ENCODE measurements at regions not wholly inside any gene's neighbourhood (a gene's known extent, or its start where the extent isn't known, plus 50 kb on each side); places are given as distances from the start of the nearest gene placed in this dataset.

- TF ChIP-seq JUN (IDR thresholded peaks at IDR 0.05; ENCODE audit: borderline replicate concordance, insufficient read depth, insufficient read length, low read depth), result no peak
- ChIA-PET POLR2A (interaction anchor here (0.6 kb wide), 1 partner anchor 13 kb away, joined by 3 read pairs; no protein-coding TSS in a partner anchor), CTCF (no interaction called here)
- H3K9me1 ChIP-seq (replicated peaks; ENCODE audit: control insufficient read depth, extremely low read depth, insufficient read depth, low read length), result no peaks in the 10 kb centered on the region
- no peaks in the 10 kb centered on the region for H3K4me1 ChIP-seq (ENCODE audit: control insufficient read depth, extremely low read depth, insufficient read depth, low read length)
- no peak overlapping the region for H3K27ac ChIP-seq (ENCODE audit: insufficient read depth, low read depth, low read length)
- intact Hi-C loops (cut with micrococcal nuclease), result no loop called here
- H2AFZ ChIP-seq (ENCODE audit: low read depth, low read length), result no peak overlapping the region
- no peaks in the 10 kb centered on the region for H3K79me2 ChIP-seq (ENCODE audit: control insufficient read depth, insufficient read depth, low read length)
- no peaks in the 10 kb centered on the region for H3K36me3 ChIP-seq (ENCODE audit: control insufficient read depth in 2 of 2, extremely low read depth in 1 of 2, insufficient read depth in 2 of 2, low read length in 2 of 2)
- H3K4me3 ChIP-seq (replicated peaks in 1 of 3; ENCODE audit: insufficient read depth in 1 of 3, low read depth in 1 of 3, low read length in 3 of 3), result no peak overlapping the region
- no TSS peak for BruUV-seq (replicated peaks)
- dilution Hi-C loops (cut with MboI; ENCODE audit: extremely low pct_ligation_motif_present, low sequenced_read_pairs), result no loop called here
- no peaks in the 10 kb centered on the region for H3K9me3 ChIP-seq (replicated peaks; ENCODE audit: control insufficient read depth, insufficient read depth, low read length)
- H3K9ac ChIP-seq (replicated peaks; ENCODE audit: extremely low read depth, insufficient read depth, low read length), result no peak overlapping the region
- H3K27me3 ChIP-seq (ENCODE audit: control insufficient read depth in 2 of 2, insufficient read depth in 2 of 2, low read length in 2 of 2), result no peaks in the 10 kb centered on the region
- DNase-seq (ENCODE audit: low read depth, low spot score) (no peak), FAIRE-seq (no peak)
- H3K4me2 ChIP-seq (ENCODE audit: insufficient read depth, low read length), result no peak overlapping the region
- H4K20me1 ChIP-seq (replicated peaks; ENCODE audit: control insufficient read depth, extremely low read depth, insufficient read depth, low read length), result no peaks in the 10 kb centered on the region
These were observed 102.4 kb upstream of the SPTLC3 start for GRCh38 chr20:12906361-12906760.

- H3K27ac ChIP-seq (ENCODE audit: insufficient read depth, low read depth, low read length), result no peak overlapping the region
- DNase-seq (ENCODE audit: low read depth, low spot score) (no peak), FAIRE-seq (no peak)
- intact Hi-C loops (cut with micrococcal nuclease), result no loop called here
- no peak overlapping the region for H2AFZ ChIP-seq (ENCODE audit: low read depth, low read length)
- no peaks in the 10 kb centered on the region for H3K4me1 ChIP-seq (ENCODE audit: control insufficient read depth, extremely low read depth, insufficient read depth, low read length)
- H3K9me1 ChIP-seq (replicated peaks; ENCODE audit: control insufficient read depth, extremely low read depth, insufficient read depth, low read length), result no peaks in the 10 kb centered on the region
- POLR2A ChIA-PET, result no interaction called here
- H3K4me3 ChIP-seq (replicated peaks in 1 of 3; ENCODE audit: insufficient read depth in 1 of 3, low read depth in 1 of 3, low read length in 3 of 3), result no peak overlapping the region
- dilution Hi-C loops (cut with MboI; ENCODE audit: extremely low pct_ligation_motif_present, low sequenced_read_pairs), result no loop called here
- no peaks in the 10 kb centered on the region for H3K36me3 ChIP-seq (ENCODE audit: control insufficient read depth in 2 of 2, extremely low read depth in 1 of 2, insufficient read depth in 2 of 2, low read length in 2 of 2)
- H3K9me3 ChIP-seq (replicated peaks; ENCODE audit: control insufficient read depth, insufficient read depth, low read length), result no peaks in the 10 kb centered on the region
- H4K20me1 ChIP-seq (replicated peaks; ENCODE audit: control insufficient read depth, extremely low read depth, insufficient read depth, low read length), result no peaks in the 10 kb centered on the region
- CTCF ChIA-PET, result no interaction called here
- BruUV-seq (replicated peaks), result no TSS peak
- TF ChIP-seq MAX (IDR thresholded peaks at IDR 0.05; ENCODE audit: insufficient read depth, insufficient read length), result no peak
- no peak for TF ChIP-seq JUN (IDR thresholded peaks at IDR 0.05; ENCODE audit: borderline replicate concordance, insufficient read depth, insufficient read length, low read depth)
- no peak for TF ChIP-seq MYC (IDR thresholded peaks at IDR 0.05; ENCODE audit: low read depth, low read length)
- no peak for TF ChIP-seq GATA2 (IDR thresholded peaks at IDR 0.05; ENCODE audit: insufficient read depth, insufficient read length, low read depth, low read length)
- TF ChIP-seq POLR2A (IDR thresholded peaks at IDR 0.05; ENCODE audit: low read depth, low read length), result no peak
- no peak for TF ChIP-seq FOS (IDR thresholded peaks at IDR 0.05; ENCODE audit: borderline replicate concordance, insufficient read depth, low read length)
- no peak for TF ChIP-seq EZH2 (IDR thresholded peaks at IDR 0.05; ENCODE audit: borderline replicate concordance, low read depth, low read length, severe bottlenecking)
- peaks cover 0 to 2% of the 10 kb centered on the region in 2 experiments for H3K27me3 ChIP-seq (ENCODE audit: control insufficient read depth in 2 of 2, insufficient read depth in 2 of 2, low read length in 2 of 2)
- H3K9ac ChIP-seq (replicated peaks; ENCODE audit: extremely low read depth, insufficient read depth, low read length), result no peak overlapping the region
- H3K79me2 ChIP-seq (ENCODE audit: control insufficient read depth, insufficient read depth, low read length), result no peaks in the 10 kb centered on the region
- no peak overlapping the region for H3K4me2 ChIP-seq (ENCODE audit: insufficient read depth, low read length)
These were observed 97.4 kb upstream of the SPTLC3 start for GRCh38 chr20:12911372-12911771.
